Fibroblast of peridontal ligament (primary cell): ENCODE measurements at regions not wholly inside any gene's neighbourhood (a gene's known extent, or its start where the extent isn't known, plus 50 kb on each side); places are given as distances from the start of the nearest gene placed in this dataset.

Experiments used
- DNase-seq: peaks from one replicate; pipeline ENCODE4 v3.0.0-alpha.2; 2010; ENCODE audit errors: extremely low read depth

GRCh38 chr13:109859216-109859835 lies 72.9 kb upstream of the IRS2 start:
- no peak for DNase-seq

GRCh38 chr13:109858319-109858718 lies 71.9 kb upstream of the IRS2 start:
- DNase-seq = no peak

DNA sequence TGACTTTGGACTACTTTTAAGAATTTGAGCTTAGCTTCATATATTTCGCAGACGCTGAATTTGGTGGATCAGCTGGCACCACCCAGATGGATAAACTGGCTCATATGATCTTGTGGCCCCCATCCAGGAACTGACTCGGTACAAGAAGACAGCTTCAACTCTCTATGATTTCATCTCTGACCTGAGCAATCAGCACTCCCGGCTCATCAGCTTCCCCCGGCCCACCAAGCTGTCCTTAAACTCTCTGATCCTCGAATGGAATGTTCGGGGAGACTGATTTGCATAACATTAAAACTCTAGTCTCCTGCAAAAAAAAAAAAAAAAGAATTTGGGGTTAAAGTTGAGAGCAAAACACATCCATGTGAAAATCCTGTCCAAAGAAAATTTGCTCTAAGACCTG lies 71.4 kb upstream of the IRS2 start:
- no peak for DNase-seq

- DNase-seq = no peak
Measured at GRCh38 chr13:109857325-109857724, 70.9 kb upstream of the IRS2 start.

DNA sequence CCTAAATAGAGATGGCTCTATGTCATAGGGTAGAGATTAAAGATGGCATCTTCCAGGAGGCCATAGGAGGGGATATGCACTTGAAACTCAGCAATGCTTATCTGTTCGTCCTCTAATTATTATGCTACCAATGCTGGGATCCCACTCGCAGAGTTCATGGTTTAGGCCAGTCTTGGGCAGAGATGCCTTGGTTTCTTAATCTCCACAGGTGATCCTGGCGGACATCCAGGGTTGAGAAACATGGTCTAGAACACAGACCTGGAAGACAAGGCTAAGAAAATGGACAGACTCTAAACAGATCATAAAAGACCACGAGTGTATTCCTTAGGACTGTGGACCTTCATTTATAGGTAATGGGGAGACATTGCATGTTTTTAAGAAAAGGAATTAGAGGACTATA lies 70.0 kb upstream of the IRS2 start:
- DNase-seq = no peak

DNA sequence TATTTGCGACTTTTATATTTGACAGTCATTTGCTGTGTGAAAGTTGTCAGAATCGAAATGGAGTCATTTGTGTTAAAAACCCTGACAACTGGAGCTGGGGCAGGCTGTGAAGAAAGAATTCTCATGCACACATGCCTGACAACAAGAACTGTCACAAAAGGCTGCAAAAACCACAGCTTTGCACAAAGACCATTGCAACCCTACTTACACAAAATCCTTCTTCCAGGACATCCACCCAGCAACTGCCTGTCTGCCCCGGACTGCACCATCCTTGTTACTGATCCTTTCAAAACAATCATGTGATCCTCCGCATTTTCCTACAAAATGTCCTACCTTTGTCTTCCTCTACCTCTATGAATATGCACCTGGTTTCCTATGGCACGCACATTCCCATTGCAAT lies 66.8 kb upstream of the IRS2 start:
- DNase-seq = no peak

DNA sequence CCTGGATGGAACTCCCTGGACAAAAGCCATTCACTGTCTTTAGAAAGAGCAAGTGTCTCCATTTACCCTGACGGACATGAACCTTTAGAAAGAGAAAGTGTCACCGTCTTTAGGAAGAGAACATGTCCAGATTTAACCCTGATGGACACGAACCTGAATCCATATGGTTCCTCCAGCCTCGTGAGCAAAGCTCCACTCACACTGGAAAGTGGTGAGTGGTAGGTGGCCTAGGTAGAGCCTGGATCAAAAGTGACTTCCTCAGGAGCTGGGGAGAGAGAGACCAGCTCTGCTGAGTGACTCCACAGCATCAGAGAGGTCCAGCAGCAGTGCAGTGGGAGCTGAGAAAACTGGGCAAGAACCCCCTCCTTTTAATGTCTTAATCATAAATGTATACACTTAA lies 59.8 kb upstream of the IRS2 start:
- no peak for DNase-seq

DNA sequence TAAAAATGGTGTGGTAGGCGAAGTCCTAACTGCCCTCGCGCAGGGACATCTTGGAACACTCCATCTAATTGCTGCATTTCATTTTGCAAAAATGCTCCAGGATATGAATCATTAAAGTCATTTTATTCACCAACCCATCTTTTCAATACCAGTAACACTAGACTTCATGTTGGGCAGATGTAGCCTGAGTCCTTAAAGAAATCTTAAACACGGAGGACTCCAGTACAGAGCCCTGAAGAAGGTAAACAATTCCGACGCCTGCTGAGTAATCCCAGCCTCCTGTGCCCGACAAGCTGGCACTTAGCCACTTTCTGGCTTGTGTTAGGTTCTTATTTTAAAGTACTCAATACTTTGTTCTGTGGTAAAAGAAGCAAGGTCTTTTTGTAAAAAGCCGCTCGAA lies 58.0 kb upstream of the IRS2 start:
- DNase-seq = peak; percentile 55

DNA sequence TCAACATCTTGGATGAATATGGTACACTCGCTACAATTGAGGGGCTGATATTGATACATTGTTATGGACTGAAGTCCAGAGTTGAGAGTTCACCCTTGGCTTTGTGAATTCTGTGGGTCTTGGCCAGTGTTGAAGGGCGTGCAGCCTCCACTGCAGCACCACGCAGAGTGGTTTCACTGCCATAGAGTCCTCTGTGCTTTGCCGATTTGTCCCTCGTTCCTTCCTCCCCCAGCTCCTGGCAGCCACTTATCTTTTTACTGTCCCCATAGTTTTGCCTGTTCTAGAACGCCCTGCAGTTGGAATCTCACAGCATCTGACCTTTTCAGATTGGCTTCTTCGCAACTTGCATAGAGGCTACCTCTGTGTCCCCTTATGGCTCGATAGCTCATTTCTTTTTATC lies 57.3 kb upstream of the IRS2 start:
- DNase-seq = no peak

DNA sequence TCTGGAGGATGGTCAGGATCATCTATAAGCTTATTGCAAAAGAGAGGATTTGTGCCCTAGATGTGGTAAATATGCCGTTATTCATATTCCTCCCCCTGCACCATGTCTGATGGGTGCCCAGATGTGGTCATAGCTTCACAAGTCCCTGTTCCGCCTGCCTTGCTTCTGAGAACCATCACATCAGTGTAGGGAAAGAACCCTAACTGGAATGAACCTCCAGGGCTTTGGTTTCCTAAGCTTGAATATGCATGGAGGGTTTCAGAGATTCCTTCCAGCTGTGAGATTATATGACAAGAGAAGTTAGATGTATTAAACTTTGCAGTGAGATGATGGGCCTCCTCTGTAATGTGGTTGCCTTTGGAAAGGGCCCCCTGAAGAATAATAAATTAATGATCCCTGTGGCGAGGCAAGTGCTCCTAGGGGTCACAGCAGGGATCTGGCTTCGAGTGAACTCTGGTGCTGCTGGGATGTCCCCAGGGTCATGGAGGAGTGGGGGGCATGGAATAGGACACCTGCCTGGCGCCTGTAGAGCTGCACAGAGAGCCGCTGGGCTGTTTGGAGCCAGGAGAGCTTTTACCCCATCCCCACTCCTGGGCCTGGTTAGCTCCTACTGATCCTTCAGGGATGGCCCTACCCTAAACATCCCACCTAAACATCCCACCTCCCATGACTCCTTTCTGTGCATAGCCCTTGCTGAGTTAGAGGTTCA lies 56.0 kb upstream of the IRS2 start:
- DNase-seq = no peak

DNA sequence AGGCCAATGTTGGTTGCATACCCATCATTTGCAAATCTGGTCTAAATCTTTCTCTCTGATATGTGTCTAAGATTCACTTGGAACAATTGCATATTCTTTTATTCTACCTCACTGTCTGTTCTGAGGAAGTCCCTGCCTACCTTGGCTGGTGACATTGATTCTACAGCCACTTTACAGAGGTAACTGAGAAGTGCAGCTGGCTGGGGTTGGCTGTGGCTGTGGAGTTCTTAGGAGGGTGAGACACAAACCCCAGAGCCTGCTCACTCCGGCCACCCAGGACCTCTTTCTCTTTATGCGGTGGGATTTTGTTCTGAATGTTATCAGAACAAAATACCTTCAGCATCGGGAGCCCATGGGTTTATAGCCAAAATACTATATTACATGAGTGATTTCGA lies 54.5 kb upstream of the IRS2 start:
- DNase-seq = no peak

DNA sequence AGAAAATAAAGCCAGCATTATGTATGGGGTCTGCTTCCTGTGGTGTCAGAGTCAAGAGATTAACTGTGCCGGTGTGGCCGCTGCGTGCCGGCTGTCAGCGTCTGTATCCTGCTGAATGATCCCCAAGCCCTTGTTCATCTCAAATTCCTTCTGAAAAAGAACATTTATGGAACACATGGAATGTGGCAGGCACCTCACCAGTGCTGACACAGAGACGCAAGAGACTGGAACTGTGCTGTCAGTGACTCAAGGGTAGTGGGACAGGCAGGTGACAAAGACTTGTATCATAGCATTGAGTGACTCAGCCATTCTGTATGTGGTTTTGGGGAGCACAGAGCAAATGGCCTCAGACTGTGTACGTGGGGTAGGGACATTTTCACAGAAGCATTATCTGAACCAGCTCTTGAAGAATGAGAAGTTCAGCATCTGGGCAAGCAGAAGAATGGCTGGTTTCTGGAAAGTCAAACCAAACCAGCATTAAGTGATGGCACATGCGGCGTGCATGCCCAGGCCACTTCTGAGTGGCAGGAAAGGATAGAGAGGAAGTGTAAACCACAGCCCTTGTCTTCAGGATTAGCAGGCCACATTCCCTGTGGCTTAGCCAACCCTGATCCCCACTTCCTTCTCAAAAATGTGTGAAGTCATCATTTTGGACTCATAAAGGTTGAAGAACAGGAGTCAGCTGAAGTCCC lies 54.0 kb upstream of the IRS2 start:
- peak; percentile 25 for DNase-seq

DNA sequence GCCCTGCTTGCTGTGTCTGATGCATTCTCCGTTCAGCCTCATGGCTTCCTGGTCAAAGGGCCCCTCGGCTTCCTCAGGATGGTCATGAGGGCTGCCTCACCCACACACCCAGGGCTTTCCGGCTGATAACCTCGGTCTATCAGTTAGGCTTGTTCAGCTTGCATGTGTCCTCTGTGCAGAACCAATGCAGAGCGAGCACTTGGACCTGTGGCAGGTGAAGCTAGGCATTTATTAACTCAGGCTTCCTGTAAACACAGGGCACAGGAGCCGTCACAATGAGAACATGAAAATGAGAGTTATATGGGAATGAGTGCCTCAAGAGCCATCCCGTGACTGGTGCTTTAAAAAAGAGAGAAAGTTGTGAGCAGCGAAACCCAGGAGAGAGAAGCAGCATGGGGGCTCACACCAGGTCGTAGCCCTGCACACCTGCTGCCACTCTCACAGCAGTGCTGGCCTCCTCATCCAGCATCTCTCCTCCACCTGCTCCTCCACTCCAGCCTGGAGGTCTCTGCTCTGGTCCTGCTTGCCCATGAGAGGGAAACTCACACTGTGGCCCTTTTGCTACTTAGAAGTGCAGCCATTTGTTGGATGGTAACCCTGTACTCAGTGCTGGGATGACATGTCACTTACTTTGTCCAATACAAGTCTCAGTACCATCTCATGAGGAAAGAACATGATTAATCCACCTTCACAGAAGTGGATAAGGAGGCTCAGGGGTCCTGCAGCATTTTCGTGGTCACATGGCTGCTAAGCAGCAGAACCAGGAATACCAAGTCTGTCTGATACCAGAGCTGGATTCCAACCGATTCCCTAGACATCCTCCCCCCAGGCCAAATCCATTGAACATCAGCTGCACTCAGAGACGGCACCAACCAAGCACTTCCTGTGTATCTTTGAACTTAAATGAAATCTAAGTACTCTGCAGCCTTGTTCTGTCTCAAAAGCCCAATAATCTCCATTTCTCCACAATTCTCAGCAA lies 50.5 kb upstream of the IRS2 start:
- DNase-seq = no peak
